ENCODE measurements at regions not wholly inside any gene's neighbourhood (a gene's known extent, or its start where the extent isn't known, plus 50 kb on each side); places are given as distances from the start of the nearest gene placed in this dataset.

DNA sequence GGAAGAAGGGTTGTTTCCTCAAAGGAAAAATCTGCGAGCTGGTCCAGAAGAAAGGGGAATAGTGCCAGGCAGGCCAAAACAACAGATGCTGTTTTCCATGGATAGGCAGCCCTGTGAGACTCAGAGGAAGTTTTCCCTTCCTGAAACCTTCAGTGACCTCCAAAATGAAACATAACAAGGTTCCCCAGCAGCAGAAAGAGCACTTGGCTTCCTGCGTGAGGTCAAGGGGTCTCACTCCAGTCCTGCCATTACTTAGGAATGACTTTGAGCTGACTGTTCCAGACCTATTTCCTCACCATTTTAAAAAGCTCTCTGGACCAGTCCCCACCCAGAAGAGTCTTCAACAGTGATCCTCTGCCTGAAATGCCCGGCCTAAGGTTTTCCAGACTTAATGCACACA, 104.6 kb upstream of the IPO5 start:
- intact Hi-C loops (cut with micrococcal nuclease; ENCODE audit: unreplicated experiment) (no loop called here), in situ Hi-C loops (cut with HindIII; ENCODE audit: low pct_unique_long_range_greater_than_20kb, low sequenced_read_pairs) (no loop called here)
- Histone ChIP-seq H3K27me3 (ENCODE audit: control insufficient read depth, insufficient read depth, low read length) (peaks cover 2% of the 10 kb centered on the region; the same call in 1 of the 2 replicates), H3K4me1 (ENCODE audit: control insufficient read depth, insufficient read depth, low read length) (no peaks in the 10 kb centered on the region), H3K9me3 (ENCODE audit: control insufficient read depth, insufficient read depth, low read depth, low read length) (no peaks in the 10 kb centered on the region), H3K27ac (ENCODE audit: low read length) (no peak overlapping the region), H3K4me3 (ENCODE audit: low read depth in 2 of 2, low read length in 2 of 2) (no peak overlapping the region), H3K36me3 (ENCODE audit: control insufficient read depth, insufficient read depth, low read length) (no peaks in the 10 kb centered on the region)
- DNase-seq (ENCODE audit: low read depth, low spot score), result no peak
- no peak for TF ChIP-seq SIN3A (IDR thresholded peaks at IDR 0.05; ENCODE audit: borderline replicate concordance, insufficient read depth, low read depth, low read length)
- TF ChIP-seq TCF7L2 (IDR thresholded peaks at IDR 0.05; ENCODE audit: low read depth, low read length), result no peak
- TF ChIP-seq POLR2AphosphoS5 (IDR thresholded peaks at IDR 0.05; ENCODE audit: low read depth, low read length), result no peak
- ChIA-PET CTCF (no interaction called here), POLR2A (no interaction called here)
- no peak for ATAC-seq
- no TSS peak for BruUV-seq (replicated peaks)

DNA sequence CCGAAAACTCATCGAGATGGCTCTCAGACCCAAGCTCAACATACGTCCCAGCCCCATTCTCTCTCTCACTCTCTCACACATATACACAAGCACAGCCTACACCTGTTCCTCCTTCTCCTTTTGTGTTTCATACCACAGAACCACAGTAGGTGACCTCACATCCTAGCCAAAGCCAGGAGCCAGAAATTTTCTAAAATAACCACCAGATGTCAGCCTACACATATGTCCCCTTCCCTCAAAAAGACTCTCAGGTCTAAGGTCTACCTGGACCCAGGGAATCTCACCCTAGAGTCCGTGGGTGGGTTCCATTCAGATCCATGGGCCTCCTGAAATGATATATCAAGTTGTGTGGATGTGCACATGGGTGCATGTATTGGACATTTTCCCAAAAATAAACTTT, 104.2 kb upstream of the IPO5 start:
- Histone ChIP-seq H3K27me3 (ENCODE audit: control insufficient read depth, insufficient read depth, low read length) (peaks cover 2% of the 10 kb centered on the region; the same call in 1 of the 2 replicates), H3K27ac (ENCODE audit: low read length) (no peak overlapping the region), H3K9me3 (ENCODE audit: control insufficient read depth, insufficient read depth, low read depth, low read length) (no peaks in the 10 kb centered on the region), H3K36me3 (ENCODE audit: control insufficient read depth, insufficient read depth, low read length) (no peaks in the 10 kb centered on the region), H3K4me3 (ENCODE audit: low read depth in 2 of 2, low read length in 2 of 2) (no peak overlapping the region), H3K4me1 (ENCODE audit: control insufficient read depth, insufficient read depth, low read length) (no peaks in the 10 kb centered on the region)
- in situ Hi-C loops (cut with HindIII; ENCODE audit: low pct_unique_long_range_greater_than_20kb, low sequenced_read_pairs) (no loop called here), intact Hi-C loops (cut with micrococcal nuclease; ENCODE audit: unreplicated experiment) (no loop called here)
- ChIA-PET CTCF (no interaction called here), POLR2A (no interaction called here)
- no TSS peak for BruUV-seq (replicated peaks)
- DNase-seq (ENCODE audit: low read depth, low spot score), result no peak
- peak; percentile 66; the same call in 1 of the 2 replicates for ATAC-seq
- no peak for TF ChIP-seq POLR2AphosphoS5 (IDR thresholded peaks at IDR 0.05; ENCODE audit: low read depth, low read length)
- peak; percentile 53 for TF ChIP-seq CTCF (IDR thresholded peaks at IDR 0.05)

- intact Hi-C loops (cut with micrococcal nuclease; ENCODE audit: unreplicated experiment), result loop anchor here (10.0 kb wide), 1 partner anchor 124 kb away; no protein-coding TSS in a partner anchor
Observed at GRCh38 chr13:97851269-97851668, 102.2 kb upstream of the IPO5 start.

More at GRCh38 chr13:97851269-97851668, 102.2 kb upstream of the IPO5 start:
- DNase-seq (ENCODE audit: low read depth, low spot score) (no peak), ATAC-seq (no peak)
- no peaks in the 10 kb centered on the region for H3K36me3 ChIP-seq (ENCODE audit: control insufficient read depth, insufficient read depth, low read length)
- no peaks in the 10 kb centered on the region for H3K9me3 ChIP-seq (ENCODE audit: control insufficient read depth, insufficient read depth, low read depth, low read length)
- no peaks in the 10 kb centered on the region for H3K4me1 ChIP-seq (ENCODE audit: control insufficient read depth, insufficient read depth, low read length)
- peaks cover 2% of the 10 kb centered on the region; the same call in 1 of the 2 replicates for H3K27me3 ChIP-seq (ENCODE audit: control insufficient read depth, insufficient read depth, low read length)
- ChIA-PET POLR2A (no interaction called here), CTCF (no interaction called here)
- H3K4me3 ChIP-seq (ENCODE audit: low read depth in 2 of 2, low read length in 2 of 2), result no peak overlapping the region
- no peak overlapping the region for H3K27ac ChIP-seq (ENCODE audit: low read length)
- TF ChIP-seq, protein P1, sequence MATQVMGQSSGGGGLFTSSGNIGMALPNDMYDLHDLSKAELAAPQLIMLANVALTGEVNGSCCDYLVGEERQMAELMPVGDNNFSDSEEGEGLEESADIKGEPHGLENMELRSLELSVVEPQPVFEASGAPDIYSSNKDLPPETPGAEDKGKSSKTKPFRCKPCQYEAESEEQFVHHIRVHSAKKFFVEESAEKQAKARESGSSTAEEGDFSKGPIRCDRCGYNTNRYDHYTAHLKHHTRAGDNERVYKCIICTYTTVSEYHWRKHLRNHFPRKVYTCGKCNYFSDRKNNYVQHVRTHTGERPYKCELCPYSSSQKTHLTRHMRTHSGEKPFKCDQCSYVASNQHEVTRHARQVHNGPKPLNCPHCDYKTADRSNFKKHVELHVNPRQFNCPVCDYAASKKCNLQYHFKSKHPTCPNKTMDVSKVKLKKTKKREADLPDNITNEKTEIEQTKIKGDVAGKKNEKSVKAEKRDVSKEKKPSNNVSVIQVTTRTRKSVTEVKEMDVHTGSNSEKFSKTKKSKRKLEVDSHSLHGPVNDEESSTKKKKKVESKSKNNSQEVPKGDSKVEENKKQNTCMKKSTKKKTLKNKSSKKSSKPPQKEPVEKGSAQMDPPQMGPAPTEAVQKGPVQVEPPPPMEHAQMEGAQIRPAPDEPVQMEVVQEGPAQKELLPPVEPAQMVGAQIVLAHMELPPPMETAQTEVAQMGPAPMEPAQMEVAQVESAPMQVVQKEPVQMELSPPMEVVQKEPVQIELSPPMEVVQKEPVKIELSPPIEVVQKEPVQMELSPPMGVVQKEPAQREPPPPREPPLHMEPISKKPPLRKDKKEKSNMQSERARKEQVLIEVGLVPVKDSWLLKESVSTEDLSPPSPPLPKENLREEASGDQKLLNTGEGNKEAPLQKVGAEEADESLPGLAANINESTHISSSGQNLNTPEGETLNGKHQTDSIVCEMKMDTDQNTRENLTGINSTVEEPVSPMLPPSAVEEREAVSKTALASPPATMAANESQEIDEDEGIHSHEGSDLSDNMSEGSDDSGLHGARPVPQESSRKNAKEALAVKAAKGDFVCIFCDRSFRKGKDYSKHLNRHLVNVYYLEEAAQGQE (IDR thresholded peaks at IDR 0.05; ENCODE audit: insufficient read depth in 1 of 2, low read depth in 2 of 2, low read length in 1 of 2), result no peak
- TF ChIP-seq SIN3A (IDR thresholded peaks at IDR 0.05; ENCODE audit: borderline replicate concordance, insufficient read depth, low read depth, low read length), result no peak
- no peak for TF ChIP-seq POLR2AphosphoS5 (IDR thresholded peaks at IDR 0.05; ENCODE audit: low read depth, low read length)
- TF ChIP-seq TCF7L2 (IDR thresholded peaks at IDR 0.05; ENCODE audit: low read depth, low read length), result no peak
- TF ChIP-seq CTCF (IDR thresholded peaks at IDR 0.05), result no peak
- in situ Hi-C loops (cut with HindIII; ENCODE audit: low pct_unique_long_range_greater_than_20kb, low sequenced_read_pairs), result no loop called here
- no TSS peak for BruUV-seq (replicated peaks)
